GM23248 (cell line): ENCODE measurements at regions not wholly inside any gene's neighbourhood (a gene's known extent, or its start where the extent isn't known, plus 50 kb on each side); places are given as distances from the start of the nearest gene placed in this dataset.

Source experiments
- EZH2 ChIP-seq: fragments of 200-600 bp; sonication (generic); IDR thresholded peaks from 2 replicates; pipeline ENCODE4 v1.6.1; 2018; ENCODE audit warnings: antibody characterized with exemption, mild to moderate bottlenecking; ENCODE audit not compliant: insufficient read depth, poor library complexity, severe bottlenecking
- EZH2phosphoT487 ChIP-seq: fragments of 200-600 bp; sonication (generic); IDR thresholded peaks from 2 replicates; pipeline ENCODE4 v1.6.1; 2018; ENCODE audit warnings: antibody characterized with exemption, moderate library complexity, mild to moderate bottlenecking, low read depth; ENCODE audit not compliant: insufficient read depth

DNA sequence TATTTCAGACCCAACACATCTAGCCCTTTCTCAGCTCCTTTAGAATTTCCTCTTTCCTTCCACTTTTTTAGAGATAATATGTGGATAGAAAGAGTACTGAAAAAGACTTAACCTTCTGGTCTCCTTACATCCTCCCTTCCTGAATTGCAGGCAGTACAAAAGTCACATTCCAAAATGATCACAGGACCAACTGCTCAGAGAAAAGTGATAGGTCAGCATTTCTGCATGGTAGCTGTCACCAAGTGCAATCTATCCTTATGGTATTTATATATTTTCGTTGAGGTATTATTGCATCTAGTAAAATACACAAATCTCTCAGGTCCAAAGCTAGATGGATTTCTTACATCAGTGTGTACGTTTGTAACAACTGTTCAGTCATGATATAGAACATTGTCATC is 427.5 kb downstream of the LPIN1 start:
- TF ChIP-seq EZH2 (no peak), EZH2phosphoT487 (no peak)
